ENCODE measurements at regions not wholly inside any gene's neighbourhood (a gene's known extent, or its start where the extent isn't known, plus 50 kb on each side); places are given as distances from the start of the nearest gene placed in this dataset.
"Not testable (repeated sequence)": the region's sequence is repeated elsewhere in the genome, so short reads cannot be mapped to it uniquely, and the experiment has no call there.

- not testable (repeated sequence) for TF ChIP-seq EP300, CTCF, POLR2A (IDR thresholded peaks at IDR 0.05)
Measured at GRCh38 chr17:30653038-30653437, 171.5 kb downstream of the CRLF3 start.

All from tibial nerve (tissue), 4 donors.